Activated naive CD4-positive, alpha-beta T cell treated with anti-CD3 and anti-CD28 coated beads, Interleukin-2, amount 10 ng/mL, durations not matched to agents 7 days and 5 days (primary cell): ENCODE measurements at regions not wholly inside any gene's neighbourhood (a gene's known extent, or its start where the extent isn't known, plus 50 kb on each side); places are given as distances from the start of the nearest gene placed in this dataset.
"Not testable (repeated sequence)": the region's sequence is repeated elsewhere in the genome, so short reads cannot be mapped to it uniquely, and the experiment has no call there.

ENCODE experiments used
- CTCF ChIA-PET: fragments of 350-600 bp; sonication (Branson Sonifier 250); formaldehyde crosslinking; loops from one replicate; lab custom pipeline; 2021; ENCODE audit warnings: antibody characterized with exemption; lab: Charles Lee
- DNase-seq: peaks from one replicate; pipeline ENCODE4 v3.0.0-alpha.2; 2020
- H3K27ac Mint-ChIP-seq: one replicate; pipeline ENCODE4 v1.8.0; 2021; ENCODE audit warnings: mild to moderate bottlenecking, moderate library complexity, mixed read lengths
- H3K27me3 Mint-ChIP-seq: one replicate; pipeline ENCODE4 v1.8.0; 2021; ENCODE audit warnings: mild to moderate bottlenecking, mixed read lengths
- H3K36me3 Mint-ChIP-seq: one replicate; pipeline ENCODE4 v1.8.0; 2021; ENCODE audit warnings: mixed read lengths
- H3K4me1 Mint-ChIP-seq: one replicate; pipeline ENCODE4 v1.8.0; 2021; ENCODE audit warnings: mixed read lengths
- H3K4me3 Mint-ChIP-seq: one replicate; pipeline ENCODE4 v1.8.0; 2021; ENCODE audit warnings: mild to moderate bottlenecking, moderate library complexity, mixed read lengths
- H3K9me3 Mint-ChIP-seq: one replicate; pipeline ENCODE4 v1.8.0; 2021; ENCODE audit warnings: mixed read lengths

- CTCF ChIA-PET: no interaction called here
- no peak for DNase-seq
- H3K4me3 Mint-ChIP-seq: no peak overlapping the region
- no peaks in the 10 kb centered on the region for H3K4me1 Mint-ChIP-seq
- no peaks in the 10 kb centered on the region for H3K9me3 Mint-ChIP-seq
- H3K36me3 Mint-ChIP-seq: no peaks in the 10 kb centered on the region
- peaks cover 3% of the 10 kb centered on the region for H3K27me3 Mint-ChIP-seq
- H3K27ac Mint-ChIP-seq: no peak overlapping the region
Observed at GRCh38 chr15:20346082-20346805, 195.4 kb downstream of the GOLGA6L6 start.

- Mint-ChIP-seq H3K4me3 (no peak overlapping the region), H3K36me3 (no peaks in the 10 kb centered on the region), H3K27me3 (no peaks in the 10 kb centered on the region), H3K27ac (no peak overlapping the region), H3K9me3 (no peaks in the 10 kb centered on the region), H3K4me1 (no peaks in the 10 kb centered on the region)
- no peak for DNase-seq
- CTCF ChIA-PET: no interaction called here
Observed at GRCh38 chr15:20345401-20345958, 196.1 kb downstream of the GOLGA6L6 start.

- Mint-ChIP-seq H3K4me1 (no peaks in the 10 kb centered on the region), H3K27me3 (no peaks in the 10 kb centered on the region), H3K9me3 (no peaks in the 10 kb centered on the region), H3K36me3 (no peaks in the 10 kb centered on the region), H3K4me3 (no peak overlapping the region), H3K27ac (no peak overlapping the region)
- CTCF ChIA-PET: no interaction called here
- no peak for DNase-seq
Observed at GRCh38 chr15:20344601-20345400, 196.8 kb downstream of the GOLGA6L6 start.

- H3K9me3 Mint-ChIP-seq, H3K4me1 Mint-ChIP-seq, H3K27me3 Mint-ChIP-seq, CTCF ChIA-PET, H3K27ac Mint-ChIP-seq, DNase-seq, H3K36me3 Mint-ChIP-seq, H3K4me3 Mint-ChIP-seq: not testable (repeated sequence)
Observed at GRCh38 chr15:20343395-20344211, 198.0 kb downstream of the GOLGA6L6 start.

GRCh38 chr15:20342601-20343394 lies 198.8 kb downstream of the GOLGA6L6 start:
- DNase-seq, H3K4me3 Mint-ChIP-seq, CTCF ChIA-PET, H3K27me3 Mint-ChIP-seq, H3K4me1 Mint-ChIP-seq, H3K36me3 Mint-ChIP-seq, H3K27ac Mint-ChIP-seq, H3K9me3 Mint-ChIP-seq: not testable (repeated sequence)

- DNase-seq: no peak
- no peaks in the 10 kb centered on the region for H3K4me1 Mint-ChIP-seq
- H3K4me3 Mint-ChIP-seq: no peak overlapping the region
- H3K27ac Mint-ChIP-seq: no peak overlapping the region
- CTCF ChIA-PET: no interaction called here
- no peaks in the 10 kb centered on the region for H3K36me3 Mint-ChIP-seq
- H3K27me3 Mint-ChIP-seq: no peaks in the 10 kb centered on the region
- peaks cover 3% of the 10 kb centered on the region for H3K9me3 Mint-ChIP-seq
Observed at GRCh38 chr15:20341901-20342600, 199.5 kb downstream of the GOLGA6L6 start.

GRCh38 chr15:20340931-20341661 lies 200.5 kb downstream of the GOLGA6L6 start:
- CTCF ChIA-PET: no interaction called here
- Mint-ChIP-seq H3K4me1 (no peaks in the 10 kb centered on the region), H3K27ac (no peak overlapping the region), H3K27me3 (no peaks in the 10 kb centered on the region), H3K4me3 (no peak overlapping the region), H3K9me3 (peaks cover 7% of the 10 kb centered on the region), H3K36me3 (no peaks in the 10 kb centered on the region)
- peak; percentile 47 for DNase-seq

GRCh38 chr15:20340331-20340811 lies 201.2 kb downstream of the GOLGA6L6 start:
- H3K4me1 Mint-ChIP-seq: no peaks in the 10 kb centered on the region
- H3K9me3 Mint-ChIP-seq: peaks cover 7% of the 10 kb centered on the region
- H3K4me3 Mint-ChIP-seq: no peak overlapping the region
- no peak overlapping the region for H3K27ac Mint-ChIP-seq
- no peaks in the 10 kb centered on the region for H3K27me3 Mint-ChIP-seq
- no peak for DNase-seq
- CTCF ChIA-PET: no interaction called here
- H3K36me3 Mint-ChIP-seq: no peaks in the 10 kb centered on the region

- H3K4me3 Mint-ChIP-seq, DNase-seq, H3K4me1 Mint-ChIP-seq, CTCF ChIA-PET, H3K9me3 Mint-ChIP-seq, H3K36me3 Mint-ChIP-seq, H3K27me3 Mint-ChIP-seq, H3K27ac Mint-ChIP-seq: not testable (repeated sequence)
Observed at GRCh38 chr15:20339086-20339791, 202.4 kb downstream of the GOLGA6L6 start.

GRCh38 chr15:20338671-20339070 lies 202.9 kb downstream of the GOLGA6L6 start:
- H3K27ac Mint-ChIP-seq, H3K4me1 Mint-ChIP-seq, H3K4me3 Mint-ChIP-seq, H3K27me3 Mint-ChIP-seq, DNase-seq, CTCF ChIA-PET, H3K36me3 Mint-ChIP-seq, H3K9me3 Mint-ChIP-seq: not testable (repeated sequence)

GRCh38 chr15:20337238-20337637 lies 204.4 kb downstream of the GOLGA6L6 start:
- H3K4me1 Mint-ChIP-seq, CTCF ChIA-PET, H3K4me3 Mint-ChIP-seq, H3K27me3 Mint-ChIP-seq, H3K36me3 Mint-ChIP-seq, H3K27ac Mint-ChIP-seq, H3K9me3 Mint-ChIP-seq, DNase-seq: not testable (repeated sequence)

GRCh38 chr15:20334451-20334850 lies 207.1 kb downstream of the GOLGA6L6 start:
- DNase-seq, H3K27me3 Mint-ChIP-seq, H3K4me1 Mint-ChIP-seq, H3K27ac Mint-ChIP-seq, H3K9me3 Mint-ChIP-seq, CTCF ChIA-PET, H3K4me3 Mint-ChIP-seq, H3K36me3 Mint-ChIP-seq: not testable (repeated sequence)
